CD14-positive monocyte (primary cell): ENCODE measurements at regions not wholly inside any gene's neighbourhood (a gene's known extent, or its start where the extent isn't known, plus 50 kb on each side); places are given as distances from the start of the nearest gene placed in this dataset.

Experiments
- DNase-seq, 3 donors: peaks; one replicate each; pipeline ENCODE4 v3.0.0-alpha.2; 2011 to 2022
- H2AFZ ChIP-seq: 2 replicates; pipeline ENCODE4 v1.6.0; 2012; ENCODE audit warnings: mild to moderate bottlenecking, low read depth, low read length, inconsistent platforms; ENCODE audit not compliant: insufficient read depth, poor library complexity, severe bottlenecking
- H3K27ac ChIP-seq, 2 donors: 1 replicate in 1 of 2; 2 replicates in 1 of 2; pipeline ENCODE4 v1.5.1; 2012 to 2013; ENCODE audit warnings: low read length in 2 of 2, control low read depth in 1 of 2, inconsistent platforms in 1 of 2, low read depth in 1 of 2, mild to moderate bottlenecking in 1 of 2
- H3K27me3 ChIP-seq, 2 donors: one replicate each; pipeline versions ENCODE4 v1.6.0 to v1.6.1; 2011 to 2013; ENCODE audit warnings: low read length in 2 of 2; ENCODE audit not compliant: control insufficient read depth in 2 of 2, insufficient read depth in 2 of 2
- H3K36me3 ChIP-seq, 2 donors: replicated peaks in 1 of 2; 1 replicate in 1 of 2; 2 replicates in 1 of 2; pipeline versions ENCODE4 v1.5.1 to v1.6.1; 2012 to 2013; ENCODE audit warnings: low read length in 2 of 2, control low read depth in 1 of 2, inconsistent platforms in 1 of 2, mild to moderate bottlenecking in 1 of 2; ENCODE audit not compliant: insufficient read depth in 2 of 2, control insufficient read depth in 1 of 2
- H3K4me1 ChIP-seq, 2 donors: 1 replicate in 1 of 2; 2 replicates in 1 of 2; pipeline versions ENCODE4 v1.5.1 to v1.6.1; 2012 to 2013; ENCODE audit warnings: low read length in 2 of 2, control low read depth in 1 of 2, inconsistent platforms in 1 of 2, mild to moderate bottlenecking in 1 of 2, moderate library complexity in 1 of 2; ENCODE audit not compliant: insufficient read depth in 2 of 2, control insufficient read depth in 1 of 2
- H3K4me2 ChIP-seq: replicated peaks from 2 replicates; pipeline ENCODE3; 2012; ENCODE audit warnings: low read length, moderate library complexity, mild to moderate bottlenecking; ENCODE audit not compliant: poor library complexity, severe bottlenecking; ENCODE audit errors: extremely low read depth
- H3K4me3 ChIP-seq, 3 experiments: fragments of 200-600 bp in 1 of 3; sonication (generic) in 1 of 3; replicated peaks in 1 of 3; 1 replicate in 2 of 3; 2 replicates in 1 of 3; pipeline ENCODE4 v1.5.1; 2011 to 2013; ENCODE audit warnings: low read length in 3 of 3, mild to moderate bottlenecking in 3 of 3, control low read depth in 2 of 3, low read depth in 2 of 3, inconsistent platforms in 1 of 3, moderate library complexity in 1 of 3
- H3K79me2 ChIP-seq: 2 replicates; pipeline ENCODE4 v1.6.0; 2012; ENCODE audit warnings: mild to moderate bottlenecking, control low read depth, inconsistent platforms, low read length, moderate library complexity; ENCODE audit not compliant: insufficient read depth
- H3K9ac ChIP-seq: 2 replicates; pipeline ENCODE4 v1.6.0; 2017; ENCODE audit warnings: low read length, mild to moderate bottlenecking; ENCODE audit not compliant: insufficient read depth, poor library complexity, severe bottlenecking
- H3K9me3 ChIP-seq, 2 donors: replicated peaks in 1 of 2; 1 replicate in 1 of 2; 2 replicates in 1 of 2; pipeline versions ENCODE4 v1.5.1 to v1.6.1; 2012 to 2013; ENCODE audit warnings: low read length in 2 of 2, control low read depth in 1 of 2; ENCODE audit not compliant: control insufficient read depth in 1 of 2, insufficient read depth in 1 of 2
- H4K20me1 ChIP-seq: 2 replicates; pipeline ENCODE4 v1.6.0; 2012; ENCODE audit warnings: mild to moderate bottlenecking, low read length, control low read depth, moderate library complexity; ENCODE audit not compliant: insufficient read depth
- H3K27ac Mint-ChIP-seq, 7 donors: one replicate each; pipeline ENCODE4 v1.8.0; 2020; ENCODE audit warnings: mild to moderate bottlenecking in 7 of 7, mixed read lengths in 7 of 7, moderate library complexity in 6 of 7, inconsistent platforms in 2 of 7
- H3K27me3 Mint-ChIP-seq, 3 donors: one replicate each; pipeline ENCODE4 v1.8.0; 2021 to 2022; ENCODE audit warnings: low read depth in 3 of 3, mild to moderate bottlenecking in 3 of 3, mixed read lengths in 3 of 3, moderate library complexity in 3 of 3, inconsistent platforms in 1 of 3
- H3K36me3 Mint-ChIP-seq, 2 donors: one replicate each; pipeline ENCODE4 v1.8.0; 2020; ENCODE audit warnings: mixed read lengths in 2 of 2, inconsistent platforms in 1 of 2, mild to moderate bottlenecking in 1 of 2
- H3K4me1 Mint-ChIP-seq: one replicate; pipeline ENCODE4 v1.8.0; 2020; ENCODE audit warnings: mild to moderate bottlenecking, mixed read lengths
- H3K4me3 Mint-ChIP-seq, 2 donors: one replicate each; pipeline ENCODE4 v1.8.0; 2020; ENCODE audit warnings: mild to moderate bottlenecking in 2 of 2, mixed read lengths in 2 of 2, moderate library complexity in 1 of 2
- H3K9me3 Mint-ChIP-seq, 7 donors: one replicate each; pipeline ENCODE4 v1.8.0; 2020 to 2022; ENCODE audit warnings: mixed read lengths in 7 of 7, mild to moderate bottlenecking in 6 of 7, moderate library complexity in 6 of 7, inconsistent platforms in 2 of 7
- WGBS: methylation state at CpG from one replicate; pipeline ENCODE4 v1.1.5; 2013; ENCODE audit warnings: missing lambda C conversion rate; ENCODE audit not compliant: insufficient coverage; 5-methylcytosine and 5-hydroxymethylcytosine counted together
- intact Hi-C, 2 donors: fragments of 100-400 bp; cut with micrococcal nuclease; formaldehyde crosslinking; loops; one replicate each; pipeline versions ENCODE4 v1.15.0 to v1.15.1; 2023
- TF ChIP-seq, protein P1 (sequence below): fragments of 200-600 bp; IDR thresholded peaks from one replicate; pipeline ENCODE4 v1.8.0; 2022; ENCODE audit warnings: antibody characterized with exemption, mild to moderate bottlenecking

DNA sequence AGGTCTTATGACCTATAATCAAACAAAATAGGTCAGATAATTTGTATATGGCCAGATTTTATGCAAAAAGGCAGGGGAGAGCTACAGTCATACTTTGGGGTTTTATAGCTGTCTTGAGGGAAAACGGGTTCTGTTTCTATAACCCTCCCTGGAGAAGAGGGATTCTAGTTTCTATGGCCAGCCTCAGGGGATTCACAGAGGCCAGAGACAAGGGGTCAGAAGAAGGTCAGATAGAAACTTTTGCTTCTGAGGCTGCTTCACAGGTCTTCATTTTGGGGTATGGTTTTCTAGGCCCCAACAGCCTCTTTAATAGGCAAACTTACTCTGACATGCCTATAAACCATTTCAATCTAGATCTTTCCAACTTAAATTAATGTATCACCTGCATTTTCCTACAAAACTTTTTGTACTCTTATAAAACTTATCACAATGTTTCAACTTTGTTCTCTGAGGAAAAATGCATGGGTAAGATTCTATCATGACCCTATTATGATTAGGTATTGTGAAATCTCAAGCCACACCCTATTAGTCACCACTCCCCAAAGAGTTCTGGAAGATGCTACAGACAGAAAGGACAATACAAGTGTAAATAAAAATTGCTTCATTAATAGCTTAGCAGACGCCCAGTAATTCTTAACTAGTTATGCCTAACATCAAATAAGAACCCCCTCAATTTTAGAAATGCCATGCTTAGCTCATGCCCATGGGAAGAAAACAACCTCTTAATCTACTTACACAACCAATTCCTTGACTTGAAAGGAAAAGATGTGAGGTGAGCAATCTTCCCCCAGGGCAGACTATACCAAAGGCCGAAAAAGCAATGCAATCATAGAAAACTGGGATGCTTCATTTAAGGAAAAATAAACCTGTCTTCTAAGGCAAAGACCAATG is 396.6 kb downstream of the TLR4 start:
- H3K36me3 Mint-ChIP-seq, result no peaks in the 10 kb centered on the region
- H3K27ac Mint-ChIP-seq, result no peak overlapping the region

DNA sequence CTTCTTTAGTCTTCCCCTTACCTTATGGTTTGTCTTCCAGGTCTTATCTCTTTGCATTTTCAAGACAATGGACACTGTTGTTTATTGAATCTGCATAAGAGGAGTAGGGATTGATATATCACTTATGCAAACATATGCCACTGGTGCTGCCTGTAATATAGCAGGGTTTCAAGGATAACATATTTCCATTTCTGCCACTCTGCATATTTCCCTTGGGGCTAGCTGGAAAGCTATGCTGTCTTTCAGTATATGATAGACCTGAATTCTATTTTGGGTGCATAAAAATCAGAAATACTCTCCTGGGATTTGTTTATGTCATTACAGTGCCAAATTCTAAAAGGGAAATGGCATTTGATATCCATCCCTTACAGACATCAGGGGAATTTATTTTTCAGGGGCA is 400.2 kb downstream of the TLR4 start:
- H3K9me3 Mint-ChIP-seq, result no peaks in the 10 kb centered on the region
- H3K27me3 Mint-ChIP-seq, result no peaks in the 10 kb centered on the region
- H3K36me3 ChIP-seq, result no peaks in the 10 kb centered on the region
- H3K4me1 ChIP-seq, result no peaks in the 10 kb centered on the region
- no peaks in the 10 kb centered on the region for H4K20me1 ChIP-seq
- no peak overlapping the region for H3K4me3 ChIP-seq
- no peak overlapping the region for H3K27ac Mint-ChIP-seq
- H3K4me1 Mint-ChIP-seq, result no peaks in the 10 kb centered on the region
- DNase-seq, result no peak
- no peaks in the 10 kb centered on the region for H3K27me3 ChIP-seq
- H3K27ac ChIP-seq, result no peak overlapping the region
- H3K36me3 Mint-ChIP-seq, result no peaks in the 10 kb centered on the region
- intact Hi-C loops, result no loop called here
- H2AFZ ChIP-seq, result no peak overlapping the region
- no peaks in the 10 kb centered on the region for H3K9me3 ChIP-seq
- TF ChIP-seq, protein P1, sequence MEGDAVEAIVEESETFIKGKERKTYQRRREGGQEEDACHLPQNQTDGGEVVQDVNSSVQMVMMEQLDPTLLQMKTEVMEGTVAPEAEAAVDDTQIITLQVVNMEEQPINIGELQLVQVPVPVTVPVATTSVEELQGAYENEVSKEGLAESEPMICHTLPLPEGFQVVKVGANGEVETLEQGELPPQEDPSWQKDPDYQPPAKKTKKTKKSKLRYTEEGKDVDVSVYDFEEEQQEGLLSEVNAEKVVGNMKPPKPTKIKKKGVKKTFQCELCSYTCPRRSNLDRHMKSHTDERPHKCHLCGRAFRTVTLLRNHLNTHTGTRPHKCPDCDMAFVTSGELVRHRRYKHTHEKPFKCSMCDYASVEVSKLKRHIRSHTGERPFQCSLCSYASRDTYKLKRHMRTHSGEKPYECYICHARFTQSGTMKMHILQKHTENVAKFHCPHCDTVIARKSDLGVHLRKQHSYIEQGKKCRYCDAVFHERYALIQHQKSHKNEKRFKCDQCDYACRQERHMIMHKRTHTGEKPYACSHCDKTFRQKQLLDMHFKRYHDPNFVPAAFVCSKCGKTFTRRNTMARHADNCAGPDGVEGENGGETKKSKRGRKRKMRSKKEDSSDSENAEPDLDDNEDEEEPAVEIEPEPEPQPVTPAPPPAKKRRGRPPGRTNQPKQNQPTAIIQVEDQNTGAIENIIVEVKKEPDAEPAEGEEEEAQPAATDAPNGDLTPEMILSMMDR, result no peak
- H3K79me2 ChIP-seq, result no peaks in the 10 kb centered on the region
- no peak overlapping the region for H3K4me3 Mint-ChIP-seq
- H3K9ac ChIP-seq, result no peak overlapping the region
- no peak overlapping the region for H3K4me2 ChIP-seq

More for the DNA sequence above, 396.6 kb downstream of the TLR4 start:
- Histone ChIP-seq H3K4me3 (no peak overlapping the region), H3K27me3 (no peaks in the 10 kb centered on the region), H3K4me2 (no peak overlapping the region), H3K9ac (no peak overlapping the region), H3K27ac (no peak overlapping the region), H3K4me1 (no peaks in the 10 kb centered on the region), H3K9me3 (no peaks in the 10 kb centered on the region), H3K79me2 (no peaks in the 10 kb centered on the region), H4K20me1 (no peaks in the 10 kb centered on the region), H2AFZ (no peak overlapping the region), H3K36me3 (no peaks in the 10 kb centered on the region)
- peaks cover 0 to under 1% (median 0%) of the 10 kb centered on the region in 7 donors for H3K9me3 Mint-ChIP-seq
- intact Hi-C loops, result no loop called here
- TF ChIP-seq, protein P1, result no peak
- no peak for DNase-seq
- no peaks in the 10 kb centered on the region for H3K27me3 Mint-ChIP-seq
- no peak overlapping the region for H3K4me3 Mint-ChIP-seq
- no peaks in the 10 kb centered on the region for H3K4me1 Mint-ChIP-seq
- no CpG with 5 or more reads among the region's 3 CpGs for WGBS
